ENCODE measurements at regions not wholly inside any gene's neighbourhood (a gene's known extent, or its start where the extent isn't known, plus 50 kb on each side); places are given as distances from the start of the nearest gene placed in this dataset.
"Not testable (repeated sequence)": the region's sequence is repeated elsewhere in the genome, so short reads cannot be mapped to it uniquely, and the experiment has no call there.

- H3K27me3 ChIP-seq (ENCODE audit: control insufficient read depth, insufficient read depth, low read length, poor library complexity, severe bottlenecking), result peaks cover 24% of the 10 kb centered on the region
- Mint-ChIP-seq H3K27me3 (ENCODE audit: insufficient read depth) (peaks cover 12% of the 10 kb centered on the region), H3K9me3 (no peaks in the 10 kb centered on the region), H3K27ac (no peak overlapping the region), H3K4me3 (no peak overlapping the region), H3K36me3 (ENCODE audit: low read depth) (no peaks in the 10 kb centered on the region), H3K4me1 (no peaks in the 10 kb centered on the region)
- DNase-seq, result no peak
- peaks cover 6% of the 10 kb centered on the region for H3K4me1 ChIP-seq (ENCODE audit: control insufficient read depth, insufficient read depth, low read length)
- no peaks in the 10 kb centered on the region for H3K9me3 ChIP-seq (ENCODE audit: control insufficient read depth, low read length)
- no peak overlapping the region for H3K9ac ChIP-seq (ENCODE audit: extremely low read depth, low read length, poor library complexity, severe bottlenecking)
- peak overlapping the region; percentile 6 for H3K27ac ChIP-seq (ENCODE audit: low read depth, low read length)
- no peak overlapping the region for H3K4me3 ChIP-seq (ENCODE audit: low read length)
- TF ChIP-seq, protein P1, sequence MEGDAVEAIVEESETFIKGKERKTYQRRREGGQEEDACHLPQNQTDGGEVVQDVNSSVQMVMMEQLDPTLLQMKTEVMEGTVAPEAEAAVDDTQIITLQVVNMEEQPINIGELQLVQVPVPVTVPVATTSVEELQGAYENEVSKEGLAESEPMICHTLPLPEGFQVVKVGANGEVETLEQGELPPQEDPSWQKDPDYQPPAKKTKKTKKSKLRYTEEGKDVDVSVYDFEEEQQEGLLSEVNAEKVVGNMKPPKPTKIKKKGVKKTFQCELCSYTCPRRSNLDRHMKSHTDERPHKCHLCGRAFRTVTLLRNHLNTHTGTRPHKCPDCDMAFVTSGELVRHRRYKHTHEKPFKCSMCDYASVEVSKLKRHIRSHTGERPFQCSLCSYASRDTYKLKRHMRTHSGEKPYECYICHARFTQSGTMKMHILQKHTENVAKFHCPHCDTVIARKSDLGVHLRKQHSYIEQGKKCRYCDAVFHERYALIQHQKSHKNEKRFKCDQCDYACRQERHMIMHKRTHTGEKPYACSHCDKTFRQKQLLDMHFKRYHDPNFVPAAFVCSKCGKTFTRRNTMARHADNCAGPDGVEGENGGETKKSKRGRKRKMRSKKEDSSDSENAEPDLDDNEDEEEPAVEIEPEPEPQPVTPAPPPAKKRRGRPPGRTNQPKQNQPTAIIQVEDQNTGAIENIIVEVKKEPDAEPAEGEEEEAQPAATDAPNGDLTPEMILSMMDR (conservative IDR thresholded peaks at IDR 0.05), result no peak
- no peaks in the 10 kb centered on the region for H3K36me3 ChIP-seq (ENCODE audit: control insufficient read depth, insufficient read depth, low read length)
These were observed 142.4 kb upstream of the GRAMD2B start for GRCh38 chr5:126280846-126281245.

GRCh38 chr5:126284977-126285696, 138.1 kb upstream of the GRAMD2B start:
- Histone ChIP-seq H3K27me3 (ENCODE audit: control insufficient read depth, insufficient read depth, low read length, poor library complexity, severe bottlenecking) (peaks cover 24% of the 10 kb centered on the region), H3K36me3 (ENCODE audit: control insufficient read depth, insufficient read depth, low read length) (no peaks in the 10 kb centered on the region), H3K27ac (ENCODE audit: low read depth, low read length) (no peak overlapping the region), H3K9ac (ENCODE audit: extremely low read depth, low read length, poor library complexity, severe bottlenecking) (no peak overlapping the region), H3K9me3 (ENCODE audit: control insufficient read depth, low read length) (no peaks in the 10 kb centered on the region), H3K4me3 (ENCODE audit: low read length) (no peak overlapping the region), H3K4me1 (ENCODE audit: control insufficient read depth, insufficient read depth, low read length) (peaks cover 6% of the 10 kb centered on the region)
- Mint-ChIP-seq H3K27me3 (ENCODE audit: insufficient read depth) (peaks cover 11% of the 10 kb centered on the region), H3K4me1 (no peaks in the 10 kb centered on the region), H3K36me3 (ENCODE audit: low read depth) (no peaks in the 10 kb centered on the region), H3K9me3 (no peaks in the 10 kb centered on the region), H3K4me3 (no peak overlapping the region), H3K27ac (no peak overlapping the region)
- DNase-seq, result no peak
- WGBS, 2 experiments (ENCODE audit: insufficient coverage in 1 of 2, insufficient read length in 1 of 2), result 81 to 91% methylated on average over 3 to 5 of the region's 6 CpGs
- TF ChIP-seq, protein P1 (conservative IDR thresholded peaks at IDR 0.05), result no peak

GRCh38 chr5:126296121-126296520, 127.1 kb upstream of the GRAMD2B start:
- H3K27me3 Mint-ChIP-seq (ENCODE audit: insufficient read depth), result peaks cover 13% of the 10 kb centered on the region
- H3K27ac Mint-ChIP-seq, result not testable (repeated sequence)
- 100% methylated on average over 1 of the region's 3 CpGs; no CpG with 5 or more reads in 1 of the 2 experiments for WGBS, 2 experiments (ENCODE audit: insufficient coverage in 1 of 2, insufficient read length in 1 of 2)

DNA sequence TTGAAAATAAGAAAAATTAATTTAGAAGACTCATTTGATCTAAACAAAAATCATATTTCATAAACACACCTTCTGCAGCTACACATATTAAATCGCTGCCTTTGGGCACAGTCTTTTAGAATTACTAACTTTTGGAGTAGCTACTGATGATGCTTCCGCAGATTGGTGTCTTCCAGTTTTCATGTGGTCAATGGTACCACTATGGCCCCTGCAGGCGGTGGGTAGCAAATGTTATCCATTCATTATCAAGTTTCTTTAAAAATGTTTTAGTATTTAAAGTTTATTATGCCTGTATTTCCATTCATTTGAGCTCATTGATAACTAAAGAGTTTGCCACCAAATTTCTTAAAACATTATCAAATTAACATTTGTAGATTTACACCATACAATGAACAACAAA, 122.9 kb upstream of the GRAMD2B start:
- H3K27me3 ChIP-seq (ENCODE audit: control insufficient read depth, insufficient read depth, low read length, poor library complexity, severe bottlenecking), result no peaks in the 10 kb centered on the region
- H3K9ac ChIP-seq (ENCODE audit: extremely low read depth, low read length, poor library complexity, severe bottlenecking), result no peak overlapping the region
- no peak overlapping the region for H3K27ac Mint-ChIP-seq
- H3K36me3 Mint-ChIP-seq (ENCODE audit: low read depth), result no peaks in the 10 kb centered on the region
- H3K4me3 ChIP-seq (ENCODE audit: low read length), result no peak overlapping the region
- no peaks in the 10 kb centered on the region for H3K36me3 ChIP-seq (ENCODE audit: control insufficient read depth, insufficient read depth, low read length)
- H3K9me3 ChIP-seq (ENCODE audit: control insufficient read depth, low read length), result peaks cover 16% of the 10 kb centered on the region
- no peak overlapping the region for H3K27ac ChIP-seq (ENCODE audit: low read depth, low read length)
- H3K4me1 ChIP-seq (ENCODE audit: control insufficient read depth, insufficient read depth, low read length), result no peaks in the 10 kb centered on the region
- WGBS, 2 experiments (ENCODE audit: insufficient coverage in 1 of 2, insufficient read length in 1 of 2), result 85 to 93% methylated on average over 1 to 2 of the region's 3 CpGs
- H3K9me3 Mint-ChIP-seq, result peaks cover 15% of the 10 kb centered on the region
- H3K4me1 Mint-ChIP-seq, result peaks cover 2% of the 10 kb centered on the region
- H3K4me3 Mint-ChIP-seq, result no peak overlapping the region
- no peak for DNase-seq
- TF ChIP-seq, protein P1 (conservative IDR thresholded peaks at IDR 0.05), result peak; percentile 56
- peaks cover 4% of the 10 kb centered on the region for H3K27me3 Mint-ChIP-seq (ENCODE audit: insufficient read depth)

More at GRCh38 chr5:126296121-126296520, 127.1 kb upstream of the GRAMD2B start:
- not testable (repeated sequence) for H3K36me3 Mint-ChIP-seq (ENCODE audit: low read depth); H3K9me3 Mint-ChIP-seq; H3K4me1 Mint-ChIP-seq; H3K27me3 ChIP-seq (ENCODE audit: control insufficient read depth, insufficient read depth, low read length, poor library complexity, severe bottlenecking); H3K4me3 ChIP-seq (ENCODE audit: low read length); H3K36me3 ChIP-seq (ENCODE audit: control insufficient read depth, insufficient read depth, low read length); H3K4me3 Mint-ChIP-seq; H3K9me3 ChIP-seq (ENCODE audit: control insufficient read depth, low read length); DNase-seq; H3K27ac ChIP-seq (ENCODE audit: low read depth, low read length); H3K9ac ChIP-seq (ENCODE audit: extremely low read depth, low read length, poor library complexity, severe bottlenecking); H3K4me1 ChIP-seq (ENCODE audit: control insufficient read depth, insufficient read depth, low read length)
